ENCODE measurements at regions not wholly inside any gene's neighbourhood (a gene's known extent, or its start where the extent isn't known, plus 50 kb on each side); places are given as distances from the start of the nearest gene placed in this dataset.
"Not testable (repeated sequence)": the region's sequence is repeated elsewhere in the genome, so short reads cannot be mapped to it uniquely, and the experiment has no call there.

- Histone ChIP-seq H3K27ac (no peak overlapping the region), H3K4me1 (no peaks in the 10 kb centered on the region), H3K36me3 (ENCODE audit: low read depth, missing control alignments) (no peaks in the 10 kb centered on the region), H3K9me3 (no peaks in the 10 kb centered on the region), H3K27me3 (no peaks in the 10 kb centered on the region), H3K4me3 (no peak overlapping the region)
- intact Hi-C loops (cut with DNase I; ENCODE audit: low total_unique reads), result no loop called here
- DNase-seq, result no peak
- WGBS, 2 donors, result 85 to 88% methylated on average over 2 to 8 of the region's 8 CpGs
- TF ChIP-seq CTCF (IDR thresholded peaks at IDR 0.05) (no peak), POLR2A (IDR thresholded peaks at IDR 0.05) (no peak)
Measured at GRCh38 chr6:97958134-97958533, 675.1 kb upstream of the MMS22L start.

DNA sequence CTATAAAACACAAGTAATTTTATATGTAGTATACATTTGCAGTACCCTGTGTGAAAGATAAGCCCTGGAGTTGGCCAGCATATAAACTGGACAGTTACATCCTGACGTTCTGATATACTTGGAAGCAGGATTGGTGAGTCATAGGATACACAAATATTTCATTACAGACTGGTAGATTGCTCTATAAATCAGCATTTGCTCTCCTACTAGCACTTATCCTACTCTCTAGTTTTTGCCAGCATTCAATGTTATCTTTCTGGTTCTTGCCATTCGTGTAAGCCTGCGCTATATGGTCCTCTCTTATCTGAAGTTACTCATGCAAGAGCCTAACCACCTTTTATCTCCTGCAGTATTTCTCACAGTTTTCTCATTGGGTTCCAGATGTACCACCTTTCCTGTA, 680.2 kb upstream of the MMS22L start:
- no peaks in the 10 kb centered on the region for H3K9me3 ChIP-seq
- H3K4me3 ChIP-seq, result no peak overlapping the region
- H3K36me3 ChIP-seq (ENCODE audit: low read depth, missing control alignments), result no peaks in the 10 kb centered on the region
- no peaks in the 10 kb centered on the region for H3K27me3 ChIP-seq
- no peaks in the 10 kb centered on the region for H3K4me1 ChIP-seq
- TF ChIP-seq CTCF (IDR thresholded peaks at IDR 0.05) (no peak), POLR2A (IDR thresholded peaks at IDR 0.05) (no peak)
- 62 to 68% methylated on average over 3 of the region's 3 CpGs for WGBS, 2 donors
- no peak overlapping the region for H3K27ac ChIP-seq
- intact Hi-C loops (cut with DNase I; ENCODE audit: low total_unique reads), result no loop called here
- no peak for DNase-seq

DNA sequence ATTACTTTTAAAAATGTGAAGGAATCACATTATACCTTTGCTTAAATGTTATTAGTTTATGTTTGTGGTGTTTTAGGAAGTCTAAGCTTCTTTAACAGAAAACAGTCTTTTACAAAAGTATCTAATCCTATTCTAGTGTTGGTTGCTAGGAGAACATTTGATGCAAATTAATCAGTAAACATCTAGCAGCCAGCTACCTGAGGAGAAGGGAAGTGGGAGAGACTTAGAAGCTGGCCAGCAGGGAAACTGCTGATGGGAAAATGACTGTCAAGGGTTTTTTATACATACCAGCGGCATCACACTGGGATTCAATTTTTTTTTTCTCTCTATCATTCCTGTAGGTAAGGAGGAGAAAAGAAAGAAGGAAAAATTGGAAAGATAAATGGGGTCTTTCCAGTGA, 686.0 kb upstream of the MMS22L start:
- Histone ChIP-seq H3K27me3 (no peaks in the 10 kb centered on the region), H3K4me1 (no peaks in the 10 kb centered on the region), H3K36me3 (ENCODE audit: low read depth, missing control alignments) (no peaks in the 10 kb centered on the region), H3K4me3 (no peak overlapping the region), H3K9me3 (no peaks in the 10 kb centered on the region), H3K27ac (no peak overlapping the region)
- TF ChIP-seq CTCF (IDR thresholded peaks at IDR 0.05), result no peak
- TF ChIP-seq POLR2A (IDR thresholded peaks at IDR 0.05), result no peak
- intact Hi-C loops (cut with DNase I; ENCODE audit: low total_unique reads), result no loop called here
- WGBS, 2 donors, result 36 to 65% methylated on average over 1 of the region's 1 CpG
- DNase-seq, result no peak

- TF ChIP-seq CTCF (IDR thresholded peaks at IDR 0.05) (no peak), POLR2A (IDR thresholded peaks at IDR 0.05) (no peak)
- intact Hi-C loops (cut with DNase I; ENCODE audit: low total_unique reads), result no loop called here
- Histone ChIP-seq H3K27ac (no peak overlapping the region), H3K9me3 (no peaks in the 10 kb centered on the region), H3K27me3 (no peaks in the 10 kb centered on the region), H3K4me1 (no peaks in the 10 kb centered on the region), H3K36me3 (ENCODE audit: low read depth, missing control alignments) (no peaks in the 10 kb centered on the region), H3K4me3 (no peak overlapping the region)
- 79 to 83% methylated on average over 2 of the region's 2 CpGs for WGBS, 2 donors
- DNase-seq, result no peak
Measured at GRCh38 chr6:97977084-97977483, 694.1 kb upstream of the MMS22L start.

GRCh38 chr6:97978855-97979271, 695.8 kb upstream of the MMS22L start:
- Histone ChIP-seq H3K27ac (no peak overlapping the region), H3K9me3 (no peaks in the 10 kb centered on the region), H3K27me3 (no peaks in the 10 kb centered on the region), H3K36me3 (ENCODE audit: low read depth, missing control alignments) (no peaks in the 10 kb centered on the region), H3K4me1 (no peaks in the 10 kb centered on the region), H3K4me3 (peak overlapping the region; percentile 36 to 38)
- TF ChIP-seq CTCF (IDR thresholded peaks at IDR 0.05) (no peak), POLR2A (IDR thresholded peaks at IDR 0.05) (no peak)
- 51 to 53% methylated on average over 15 of the region's 15 CpGs for WGBS, 2 donors
- intact Hi-C loops (cut with DNase I; ENCODE audit: low total_unique reads), result no loop called here
- DNase-seq, result peak; percentile 54

DNA sequence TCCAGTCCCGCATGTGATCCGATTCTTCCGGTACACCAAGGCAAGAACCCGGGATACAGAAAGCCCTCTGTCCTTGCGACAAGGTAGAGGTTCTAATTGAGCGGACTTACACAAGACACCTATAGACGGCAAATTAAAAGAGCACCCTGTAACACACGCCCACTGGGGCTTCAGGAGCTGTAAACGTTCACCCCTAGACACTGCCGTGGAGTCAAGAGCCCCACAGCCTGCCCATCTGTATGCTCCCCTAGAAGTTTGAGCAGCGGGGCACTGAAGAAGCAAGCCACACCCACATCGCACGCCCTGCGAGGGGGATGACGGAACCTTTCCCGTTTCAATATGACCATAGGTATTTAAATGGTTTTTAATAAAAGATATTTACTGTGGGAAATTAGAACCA, 696.3 kb upstream of the MMS22L start:
- H3K36me3 ChIP-seq (ENCODE audit: low read depth, missing control alignments); H3K27ac ChIP-seq; intact Hi-C loops (cut with DNase I; ENCODE audit: low total_unique reads); H3K9me3 ChIP-seq; H3K4me1 ChIP-seq; H3K27me3 ChIP-seq: not testable (repeated sequence)
- peak overlapping the region; percentile 36 to 38 for H3K4me3 ChIP-seq
- 64 to 76% methylated on average over 16 of the region's 16 CpGs for WGBS, 2 donors
- peak; percentile 15 for DNase-seq

All from testis (tissue), 2 donors.